A172 (cell line): ENCODE measurements at regions not wholly inside any gene's neighbourhood (a gene's known extent, or its start where the extent isn't known, plus 50 kb on each side); places are given as distances from the start of the nearest gene placed in this dataset.

Experiments
- DNase-seq: peaks from one replicate; pipeline ENCODE4 v3.0.0-alpha.2; 2015; ENCODE audit warnings: low spot score

DNA sequence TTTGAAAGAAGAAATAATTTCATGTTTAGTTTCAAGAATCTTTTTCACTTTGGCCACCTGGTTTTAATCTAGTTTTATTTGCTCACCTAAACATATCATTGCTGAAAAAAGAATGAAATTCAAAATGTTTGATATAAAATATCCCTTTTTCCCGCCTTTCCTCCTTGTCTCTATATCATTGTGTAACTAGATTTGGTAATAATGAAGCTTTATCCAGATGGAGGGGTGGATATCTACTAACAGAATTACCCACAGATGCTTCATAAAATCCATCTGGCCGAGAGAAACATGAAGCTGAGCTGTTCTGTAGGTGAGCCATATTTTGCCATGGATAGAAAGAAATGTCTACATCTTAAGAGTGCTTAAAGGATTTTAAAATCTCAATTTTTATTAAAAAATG is 214.7 kb downstream of the ICE1 start:
- no peak for DNase-seq

- DNase-seq, result no peak
These were observed 212.3 kb downstream of the ICE1 start for GRCh38 chr5:5634817-5635216.

DNA sequence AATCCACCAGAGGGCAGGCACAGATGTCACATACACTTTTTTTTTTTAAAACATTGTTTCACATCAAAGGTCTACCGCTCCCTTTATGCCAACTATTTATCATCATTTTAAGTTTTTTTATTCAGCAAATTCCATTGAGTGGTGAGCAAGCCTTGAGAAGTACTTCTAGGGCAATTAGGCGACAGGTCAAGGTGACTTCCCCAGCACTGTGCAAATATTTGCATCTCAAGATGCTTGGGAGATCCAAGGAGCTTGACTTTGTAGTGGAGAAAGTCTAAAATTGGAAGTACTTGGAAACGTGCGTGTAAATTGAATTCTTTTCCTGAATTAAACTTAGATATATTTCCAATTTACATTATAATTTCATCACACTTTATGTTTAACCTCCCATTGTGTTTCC is 211.1 kb downstream of the ICE1 start:
- DNase-seq, result no peak

DNA sequence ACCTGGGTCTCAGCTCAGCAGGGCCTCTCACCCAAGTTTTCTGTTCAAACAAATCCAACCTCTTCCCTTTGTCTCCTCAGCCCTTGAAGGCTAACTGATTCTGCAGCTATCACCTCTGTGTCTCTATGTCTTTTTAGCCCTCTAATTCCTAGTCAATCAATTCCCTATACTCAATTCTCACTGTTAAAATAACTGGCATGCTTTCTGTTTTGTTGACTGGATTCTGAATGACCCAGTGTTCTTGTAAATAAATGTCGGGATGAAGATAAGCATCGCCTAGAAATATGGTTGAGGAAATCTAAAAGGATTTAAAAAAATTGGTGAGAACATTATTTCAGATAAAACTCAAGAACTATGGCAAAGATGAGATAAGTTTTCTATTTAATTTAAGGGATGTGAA is 210.2 kb downstream of the ICE1 start:
- DNase-seq, result no peak

GRCh38 chr5:5629607-5629978 is 207.1 kb downstream of the ICE1 start:
- peak; percentile 10 for DNase-seq

DNA sequence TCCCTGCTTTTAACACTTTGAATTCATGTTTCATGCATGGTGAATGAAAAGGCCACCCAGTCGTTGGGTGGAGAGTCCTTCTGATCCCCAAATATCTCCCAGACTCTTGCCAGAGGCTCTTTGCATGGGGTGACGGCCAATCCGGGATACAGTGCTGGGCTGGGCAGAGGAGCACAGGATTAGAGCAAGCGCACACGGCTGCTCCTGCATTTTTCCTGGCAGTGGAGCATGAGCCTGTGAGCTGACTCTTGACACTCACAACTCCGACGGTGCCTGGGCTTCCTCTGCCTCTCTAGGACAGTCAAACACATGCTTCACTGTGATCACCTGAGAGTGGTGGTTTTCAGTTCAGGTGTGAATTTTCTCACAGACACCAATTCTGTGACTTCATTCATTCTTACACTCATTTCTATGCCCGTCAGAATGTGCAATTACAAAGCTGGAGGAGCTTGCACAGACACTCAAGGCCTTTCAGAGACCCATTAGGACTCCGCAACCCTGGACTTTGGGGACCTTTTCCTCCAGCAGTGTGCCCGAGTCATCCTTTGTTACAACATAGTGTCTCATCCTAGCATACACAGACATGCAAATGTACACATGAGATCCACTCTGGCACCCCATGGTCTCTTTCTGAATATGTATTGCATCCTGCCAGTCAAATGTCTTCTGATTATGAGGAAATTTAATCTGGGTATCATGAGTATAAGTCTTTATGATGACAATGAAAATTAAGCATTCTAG is 206.6 kb downstream of the ICE1 start:
- no peak for DNase-seq

DNA sequence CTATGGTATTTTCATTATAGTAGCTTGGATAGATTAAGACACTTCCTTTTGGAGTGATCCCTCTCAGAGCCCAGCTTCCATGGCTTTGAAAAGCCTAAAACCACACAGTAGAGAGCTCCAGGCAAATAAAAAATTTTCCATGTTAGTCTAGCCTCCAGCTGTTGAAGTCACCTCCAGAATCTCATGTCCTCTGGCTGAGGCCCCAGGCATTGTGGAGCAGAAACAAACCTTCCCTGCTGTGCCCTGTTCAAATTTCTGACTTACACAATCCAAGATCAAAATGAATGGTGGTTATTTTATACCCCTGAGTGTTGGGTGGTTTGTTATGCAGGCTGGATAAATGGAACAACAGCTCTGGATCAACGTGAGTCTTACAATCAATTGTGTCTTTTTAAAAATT is 203.9 kb downstream of the ICE1 start:
- no peak for DNase-seq

DNA sequence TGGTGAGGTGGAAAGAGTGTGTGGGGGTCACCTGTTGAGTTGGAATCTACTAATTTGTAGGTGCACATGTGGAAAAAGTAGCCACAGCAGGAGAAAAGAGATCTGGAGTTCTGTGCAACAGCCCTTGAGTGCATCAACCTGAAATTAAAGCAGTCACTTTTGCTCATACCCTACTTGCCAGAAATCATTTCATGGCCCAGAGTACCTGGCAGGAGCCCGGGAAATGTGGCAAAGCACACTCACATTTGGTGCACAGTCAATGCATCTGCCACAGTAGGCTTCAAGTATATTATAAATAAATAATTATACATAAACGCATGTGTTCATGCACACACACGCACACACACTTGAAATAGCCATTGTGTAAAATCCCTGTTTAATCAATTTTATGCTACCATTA is 203.0 kb downstream of the ICE1 start:
- DNase-seq, result no peak

GRCh38 chr5:5623397-5623796 is 200.9 kb downstream of the ICE1 start:
- DNase-seq, result no peak

DNA sequence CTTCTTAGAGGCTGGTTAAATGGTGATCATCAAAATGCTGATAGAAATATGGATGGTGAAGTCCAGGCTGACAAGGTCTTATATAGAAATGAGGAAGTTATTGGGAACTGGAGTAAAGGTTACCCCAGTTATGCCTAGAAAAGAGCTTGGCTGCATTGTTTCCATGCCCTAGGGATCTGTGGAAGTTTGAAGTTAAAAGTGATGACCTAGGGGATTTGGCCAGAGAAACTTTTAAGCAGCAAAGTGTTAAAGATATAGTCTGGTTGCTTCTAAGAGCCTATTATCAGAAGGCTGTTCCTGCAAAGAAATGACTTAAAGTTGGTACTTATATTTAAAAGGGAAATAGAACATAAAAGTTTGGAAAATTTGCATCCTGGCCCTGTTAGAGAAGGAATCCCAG is 200.3 kb downstream of the ICE1 start:
- no peak for DNase-seq

DNA sequence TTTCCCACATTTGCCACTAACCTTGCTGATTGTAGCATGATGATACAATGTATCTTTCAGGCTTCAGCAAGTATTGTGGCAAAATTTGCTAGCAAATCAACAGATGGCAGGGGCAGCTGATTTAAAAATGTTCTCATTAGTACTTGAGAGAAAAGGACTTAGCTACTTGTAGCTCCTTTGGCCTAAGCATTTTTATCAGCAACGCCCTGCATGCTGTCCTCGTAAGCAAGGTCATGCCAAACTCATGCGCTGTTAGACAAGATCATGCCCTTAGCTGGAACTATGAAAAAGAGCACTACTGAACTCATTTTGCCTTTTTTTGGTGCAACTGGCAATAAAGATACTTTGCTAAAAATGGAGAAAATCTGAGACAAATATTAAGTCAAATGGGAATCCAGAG is 197.1 kb downstream of the ICE1 start:
- DNase-seq, result no peak

- DNase-seq, result no peak
These were observed 194.5 kb downstream of the ICE1 start for GRCh38 chr5:5617024-5617423.

DNA sequence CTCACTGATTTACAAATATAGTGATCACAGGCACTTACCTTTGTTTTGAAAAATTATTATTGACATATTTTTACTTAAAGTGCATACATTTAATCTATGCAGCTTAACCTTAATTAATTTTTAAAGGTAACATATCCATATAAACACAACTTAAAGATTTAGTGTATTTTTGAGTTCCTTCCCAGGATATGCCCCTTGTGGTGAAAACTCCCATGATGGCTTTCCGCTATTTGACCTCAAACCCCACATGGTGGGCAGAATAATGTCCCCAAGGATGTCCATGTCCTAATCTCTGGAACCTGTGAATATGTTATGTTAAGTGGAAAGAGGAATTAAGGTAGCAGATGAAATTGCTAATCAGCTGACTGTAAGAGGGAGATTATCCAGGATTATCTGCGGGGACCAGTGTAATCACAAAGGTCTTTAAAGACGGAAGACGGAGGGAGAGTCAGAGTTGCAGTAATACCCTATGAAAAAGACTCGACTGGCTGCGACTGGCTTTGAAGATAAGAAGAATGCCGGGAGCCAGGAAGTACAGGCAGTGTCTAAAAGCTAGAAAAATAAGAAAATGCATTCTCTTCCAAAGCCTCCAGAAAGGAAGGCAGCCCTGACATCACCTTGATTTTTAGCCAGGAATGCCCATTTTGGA is 193.9 kb downstream of the ICE1 start:
- no peak for DNase-seq

GRCh38 chr5:5615569-5615968 is 193.1 kb downstream of the ICE1 start:
- DNase-seq, result no peak

DNA sequence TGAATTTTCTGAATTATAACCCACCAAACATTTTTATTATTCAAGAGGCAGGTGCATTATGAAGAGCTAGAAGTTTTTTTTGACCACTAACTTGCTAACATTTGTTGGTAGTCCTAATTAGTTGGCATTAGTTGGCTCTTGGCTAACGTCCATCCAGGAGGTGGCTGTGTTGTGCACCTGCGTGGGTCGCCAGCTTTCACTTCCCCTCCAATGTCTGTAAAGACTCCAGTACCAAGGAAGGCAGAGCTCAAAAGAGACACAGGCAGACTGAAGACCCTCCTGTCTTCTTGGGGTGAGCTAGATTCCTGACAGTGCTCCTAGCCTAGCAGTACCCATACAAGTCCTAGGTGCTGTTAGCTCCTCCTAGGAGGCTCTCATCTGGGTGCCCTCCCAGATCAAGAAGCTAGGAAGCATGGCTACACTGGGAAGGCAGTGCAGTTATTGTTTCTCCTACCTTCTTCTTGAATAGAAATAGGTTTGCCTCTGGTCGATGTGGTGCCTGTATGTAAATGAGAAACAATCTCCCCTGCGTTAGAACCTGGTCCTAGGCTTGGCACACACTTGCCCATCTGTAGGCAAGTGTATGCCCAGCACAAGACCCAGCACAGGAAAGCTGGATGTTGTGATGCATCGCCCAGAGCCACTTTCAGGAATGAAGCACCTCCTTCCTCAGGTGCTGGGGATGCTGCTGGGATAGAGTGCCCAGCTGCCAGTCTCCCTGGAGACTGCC is 190.9 kb downstream of the ICE1 start:
- DNase-seq, result no peak

- DNase-seq, result no peak
These were observed 189.6 kb downstream of the ICE1 start for GRCh38 chr5:5612096-5612495.

GRCh38 chr5:5609935-5610334 is 187.5 kb downstream of the ICE1 start:
- no peak for DNase-seq

GRCh38 chr5:5605170-5605764 is 182.8 kb downstream of the ICE1 start:
- DNase-seq, result peak; percentile 7

GRCh38 chr5:5602554-5602953 is 180.1 kb downstream of the ICE1 start:
- DNase-seq, result no peak

GRCh38 chr5:5598547-5599113 is 176.2 kb downstream of the ICE1 start:
- DNase-seq, result peak; percentile 9

GRCh38 chr5:5593391-5593790 is 170.9 kb downstream of the ICE1 start:
- DNase-seq, result no peak

DNA sequence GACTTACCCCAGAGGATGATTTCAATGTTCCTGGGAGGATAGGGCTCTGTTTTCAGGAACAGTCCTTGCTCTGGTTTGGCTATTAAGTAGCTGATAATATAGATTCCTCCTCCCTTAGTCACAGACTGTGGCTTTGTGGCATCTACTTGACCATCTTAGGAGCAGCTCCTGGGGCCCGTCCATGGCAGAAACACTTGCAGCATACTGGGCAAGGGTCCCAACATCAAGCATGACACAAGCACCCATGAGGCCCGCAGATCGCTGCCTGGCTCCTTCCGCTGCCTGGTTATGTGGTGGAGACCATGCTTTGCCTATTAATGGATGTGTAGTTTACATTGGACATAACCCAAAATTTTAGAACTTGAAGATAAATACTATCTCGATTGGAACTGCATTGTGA is 170.1 kb downstream of the ICE1 start:
- DNase-seq, result no peak
